ENCODE measurements at regions not wholly inside any gene's neighbourhood (a gene's known extent, or its start where the extent isn't known, plus 50 kb on each side); places are given as distances from the start of the nearest gene placed in this dataset.

GRCh38 chr10:52900593-52900992 is 128.0 kb upstream of the MBL2 start:
- Mint-ChIP-seq H3K4me3 (no peak overlapping the region), H3K27me3 (ENCODE audit: insufficient read depth) (no peaks in the 10 kb centered on the region), H3K4me1 (ENCODE audit: low read depth) (no peaks in the 10 kb centered on the region), H3K36me3 (ENCODE audit: low read depth) (no peaks in the 10 kb centered on the region), H3K27ac (no peak overlapping the region), H3K9me3 (no peaks in the 10 kb centered on the region)
- DNase-seq (ENCODE audit: low spot score) = no peak
- intact Hi-C loops (cut with micrococcal nuclease) = no loop called here

- H3K27ac Mint-ChIP-seq = no peak overlapping the region
- no peak overlapping the region for H3K4me3 Mint-ChIP-seq
- intact Hi-C loops (cut with micrococcal nuclease) = no loop called here
- no peaks in the 10 kb centered on the region for H3K9me3 Mint-ChIP-seq
- no peaks in the 10 kb centered on the region for H3K27me3 Mint-ChIP-seq (ENCODE audit: insufficient read depth)
- H3K4me1 Mint-ChIP-seq (ENCODE audit: low read depth) = no peaks in the 10 kb centered on the region
- DNase-seq (ENCODE audit: low spot score) = no peak
- H3K36me3 Mint-ChIP-seq (ENCODE audit: low read depth) = no peaks in the 10 kb centered on the region
Measured at GRCh38 chr10:52897162-52897561, 124.6 kb upstream of the MBL2 start.

GRCh38 chr10:52895059-52895458 is 122.5 kb upstream of the MBL2 start:
- Mint-ChIP-seq H3K4me3 (no peak overlapping the region), H3K27ac (no peak overlapping the region), H3K36me3 (ENCODE audit: low read depth) (no peaks in the 10 kb centered on the region), H3K27me3 (ENCODE audit: insufficient read depth) (no peaks in the 10 kb centered on the region), H3K9me3 (no peaks in the 10 kb centered on the region), H3K4me1 (ENCODE audit: low read depth) (no peaks in the 10 kb centered on the region)
- no peak for DNase-seq (ENCODE audit: low spot score)
- intact Hi-C loops (cut with micrococcal nuclease) = no loop called here

GRCh38 chr10:52890281-52890680 is 117.7 kb upstream of the MBL2 start:
- H3K27me3 Mint-ChIP-seq (ENCODE audit: insufficient read depth) = no peaks in the 10 kb centered on the region
- no peak for DNase-seq (ENCODE audit: low spot score)
- no peaks in the 10 kb centered on the region for H3K9me3 Mint-ChIP-seq
- no peaks in the 10 kb centered on the region for H3K4me1 Mint-ChIP-seq (ENCODE audit: low read depth)
- no peak overlapping the region for H3K27ac Mint-ChIP-seq
- no peaks in the 10 kb centered on the region for H3K36me3 Mint-ChIP-seq (ENCODE audit: low read depth)
- intact Hi-C loops (cut with micrococcal nuclease) = no loop called here
- no peak overlapping the region for H3K4me3 Mint-ChIP-seq

- no peak for DNase-seq (ENCODE audit: low spot score)
- intact Hi-C loops (cut with micrococcal nuclease) = no loop called here
- H3K4me3 Mint-ChIP-seq = no peak overlapping the region
- no peaks in the 10 kb centered on the region for H3K9me3 Mint-ChIP-seq
- no peaks in the 10 kb centered on the region for H3K4me1 Mint-ChIP-seq (ENCODE audit: low read depth)
- no peaks in the 10 kb centered on the region for H3K27me3 Mint-ChIP-seq (ENCODE audit: insufficient read depth)
- H3K27ac Mint-ChIP-seq = no peak overlapping the region
- no peaks in the 10 kb centered on the region for H3K36me3 Mint-ChIP-seq (ENCODE audit: low read depth)
Measured at GRCh38 chr10:52889611-52890010, 117.0 kb upstream of the MBL2 start.

GRCh38 chr10:52883996-52884871 is 111.7 kb upstream of the MBL2 start:
- no peak for DNase-seq (ENCODE audit: low spot score)
- H3K4me3 Mint-ChIP-seq = no peak overlapping the region
- intact Hi-C loops (cut with micrococcal nuclease) = no loop called here

GRCh38 chr10:52879091-52879807 is 106.7 kb upstream of the MBL2 start:
- no peaks in the 10 kb centered on the region for H3K9me3 Mint-ChIP-seq
- no peak for DNase-seq (ENCODE audit: low spot score)
- H3K4me3 Mint-ChIP-seq = no peak overlapping the region
- no peaks in the 10 kb centered on the region for H3K36me3 Mint-ChIP-seq (ENCODE audit: low read depth)
- intact Hi-C loops (cut with micrococcal nuclease) = no loop called here
- H3K27me3 Mint-ChIP-seq (ENCODE audit: insufficient read depth) = no peaks in the 10 kb centered on the region
- H3K4me1 Mint-ChIP-seq (ENCODE audit: low read depth) = no peaks in the 10 kb centered on the region
- H3K27ac Mint-ChIP-seq = no peak overlapping the region

More at GRCh38 chr10:52883996-52884871, 111.7 kb upstream of the MBL2 start:
- Mint-ChIP-seq H3K4me1 (ENCODE audit: low read depth) (no peaks in the 10 kb centered on the region), H3K36me3 (ENCODE audit: low read depth) (no peaks in the 10 kb centered on the region), H3K9me3 (no peaks in the 10 kb centered on the region), H3K27ac (no peak overlapping the region), H3K27me3 (ENCODE audit: insufficient read depth) (no peaks in the 10 kb centered on the region)

- Mint-ChIP-seq H3K27ac (no peak overlapping the region), H3K9me3 (no peaks in the 10 kb centered on the region), H3K27me3 (ENCODE audit: insufficient read depth) (no peaks in the 10 kb centered on the region), H3K36me3 (ENCODE audit: low read depth) (no peaks in the 10 kb centered on the region), H3K4me1 (ENCODE audit: low read depth) (no peaks in the 10 kb centered on the region), H3K4me3 (no peak overlapping the region)
- intact Hi-C loops (cut with micrococcal nuclease) = no loop called here
- no peak for DNase-seq (ENCODE audit: low spot score)
Measured at GRCh38 chr10:52877451-52877850, 104.9 kb upstream of the MBL2 start.

- Mint-ChIP-seq H3K9me3 (peaks cover 1% of the 10 kb centered on the region), H3K4me1 (ENCODE audit: low read depth) (no peaks in the 10 kb centered on the region), H3K36me3 (ENCODE audit: low read depth) (no peaks in the 10 kb centered on the region), H3K27me3 (ENCODE audit: insufficient read depth) (no peaks in the 10 kb centered on the region), H3K27ac (no peak overlapping the region), H3K4me3 (no peak overlapping the region)
- intact Hi-C loops (cut with micrococcal nuclease) = no loop called here
- no peak for DNase-seq (ENCODE audit: low spot score)
Measured at GRCh38 chr10:52875336-52875735, 102.8 kb upstream of the MBL2 start.

GRCh38 chr10:52874581-52874980 is 102.0 kb upstream of the MBL2 start:
- no peak overlapping the region for H3K27ac Mint-ChIP-seq
- H3K27me3 Mint-ChIP-seq (ENCODE audit: insufficient read depth) = no peaks in the 10 kb centered on the region
- intact Hi-C loops (cut with micrococcal nuclease) = no loop called here
- no peak for DNase-seq (ENCODE audit: low spot score)
- H3K36me3 Mint-ChIP-seq (ENCODE audit: low read depth) = no peaks in the 10 kb centered on the region
- peaks cover 6% of the 10 kb centered on the region for H3K9me3 Mint-ChIP-seq
- H3K4me1 Mint-ChIP-seq (ENCODE audit: low read depth) = no peaks in the 10 kb centered on the region
- no peak overlapping the region for H3K4me3 Mint-ChIP-seq

- Mint-ChIP-seq H3K9me3 (peaks cover 6% of the 10 kb centered on the region), H3K36me3 (ENCODE audit: low read depth) (no peaks in the 10 kb centered on the region), H3K4me3 (no peak overlapping the region), H3K4me1 (ENCODE audit: low read depth) (no peaks in the 10 kb centered on the region), H3K27me3 (ENCODE audit: insufficient read depth) (no peaks in the 10 kb centered on the region), H3K27ac (no peak overlapping the region)
- intact Hi-C loops (cut with micrococcal nuclease) = no loop called here
- no peak for DNase-seq (ENCODE audit: low spot score)
Measured at GRCh38 chr10:52871191-52871843, 98.7 kb upstream of the MBL2 start.

GRCh38 chr10:52870562-52870961 is 98.0 kb upstream of the MBL2 start:
- Mint-ChIP-seq H3K27ac (no peak overlapping the region), H3K36me3 (ENCODE audit: low read depth) (no peaks in the 10 kb centered on the region), H3K4me3 (no peak overlapping the region), H3K4me1 (ENCODE audit: low read depth) (no peaks in the 10 kb centered on the region), H3K27me3 (ENCODE audit: insufficient read depth) (no peaks in the 10 kb centered on the region), H3K9me3 (peaks cover 6% of the 10 kb centered on the region)
- intact Hi-C loops (cut with micrococcal nuclease) = no loop called here
- no peak for DNase-seq (ENCODE audit: low spot score)

GRCh38 chr10:52869864-52870263 is 97.3 kb upstream of the MBL2 start:
- H3K36me3 Mint-ChIP-seq (ENCODE audit: low read depth) = no peaks in the 10 kb centered on the region
- H3K4me3 Mint-ChIP-seq = no peak overlapping the region
- peaks cover 6% of the 10 kb centered on the region for H3K9me3 Mint-ChIP-seq
- intact Hi-C loops (cut with micrococcal nuclease) = no loop called here
- no peaks in the 10 kb centered on the region for H3K27me3 Mint-ChIP-seq (ENCODE audit: insufficient read depth)
- no peak overlapping the region for H3K27ac Mint-ChIP-seq
- no peak for DNase-seq (ENCODE audit: low spot score)
- no peaks in the 10 kb centered on the region for H3K4me1 Mint-ChIP-seq (ENCODE audit: low read depth)
